HepG2 (cell line): ENCODE measurements at regions not wholly inside any gene's neighbourhood (a gene's known extent, or its start where the extent isn't known, plus 50 kb on each side); places are given as distances from the start of the nearest gene placed in this dataset.

ENCODE experiments used
- ATAC-seq: fragments of 200-7000 bp; cut with Tn5 transposase; 3 replicates; pipeline ENCODE4 v1.9.1; 2020; ENCODE audit warnings: mild to moderate bottlenecking, moderate library complexity
- BruUV-seq: library from RNA; stranded (reverse); fragments of 400-500 nt; replicated peaks from 2 replicates; lab custom pipeline; 2021; lab: Mats Ljungman, UMichigan
- CTCF ChIA-PET: fragments of 300-600 bp; formaldehyde crosslinking; extraction: SDS; loops from one replicate; lab custom pipeline; 2021; ENCODE audit warnings: low total read pairs, inconsistent platforms, low intra/inter-chr PET ratio; lab: Yijun Ruan, JAX
- POLR2A ChIA-PET: fragments of 350-600 bp; sonication (Branson Sonifier 250); formaldehyde crosslinking; loops from one replicate; lab custom pipeline; 2020; ENCODE audit warnings: antibody characterized with exemption, inconsistent platforms; lab: Yijun Ruan, JAX
- DNase-seq: peaks from one replicate; pipeline ENCODE4 v3.0.0-alpha.2; 2015; ENCODE audit warnings: low spot score
- FAIRE-seq: peaks from 3 replicates; lab custom pipeline; 2011; peaks lifted over from hg19 to GRCh38; lab: Jason Lieb, UNC
- H2AFZ ChIP-seq: one replicate; pipeline ENCODE4 v1.6.1; 2011; ENCODE audit warnings: low read length, inconsistent platforms
- H3K27ac ChIP-seq: fragments of 300-600 bp; 3 replicates; pipeline ENCODE4 v1.8.0; 2011; ENCODE audit warnings: mixed run types, mild to moderate bottlenecking, mixed read lengths, low read length, inconsistent platforms; ENCODE audit not compliant: insufficient read depth; ENCODE audit errors: extremely low read length
- H3K27me3 ChIP-seq, 2 experiments: fragments of 200-600 bp in 1 of 2; 2 replicates in 1 of 2; 3 replicates in 1 of 2; pipeline versions ENCODE4 v1.6.0 to v1.8.0; 2011; ENCODE audit warnings: low read length in 2 of 2, mild to moderate bottlenecking in 2 of 2, moderate library complexity in 2 of 2, inconsistent platforms in 1 of 2; ENCODE audit not compliant: insufficient read depth in 2 of 2, control insufficient read depth in 1 of 2
- H3K36me3 ChIP-seq, 2 experiments: fragments of 200-600 bp in 1 of 2; replicated peaks in 1 of 2; 2 replicates in 1 of 2; 3 replicates in 1 of 2; pipeline versions ENCODE4 v1.5.1 to v1.8.0; 2011; ENCODE audit warnings: low read length in 2 of 2, inconsistent platforms in 1 of 2; ENCODE audit not compliant: insufficient read depth in 2 of 2, control insufficient read depth in 1 of 2
- H3K4me1 ChIP-seq: 2 replicates; pipeline ENCODE4 v1.5.1; 2012; ENCODE audit warnings: low read length, inconsistent platforms; ENCODE audit not compliant: insufficient read depth
- H3K4me2 ChIP-seq: 2 replicates; pipeline ENCODE4 v1.6.0; 2011; ENCODE audit warnings: low read depth, low read length, inconsistent platforms
- H3K4me3 ChIP-seq, 3 experiments: fragments of 200-600 bp in 1 of 3; sonication (generic), shearing (Covaris generic) in 1 of 3; replicated peaks in 1 of 3; 2 replicates each; pipeline ENCODE4 v1.5.1; 2011 to 2016; ENCODE audit warnings: low read length in 3 of 3, inconsistent platforms in 2 of 3, low read depth in 2 of 3, mild to moderate bottlenecking in 2 of 3, control low read depth in 1 of 3, mixed read lengths in 1 of 3; ENCODE audit not compliant: insufficient read depth in 1 of 3
- H3K79me2 ChIP-seq: one replicate; pipeline ENCODE4 v1.6.1; 2011; ENCODE audit warnings: low read length, inconsistent platforms; ENCODE audit not compliant: insufficient read depth
- H3K9ac ChIP-seq: 2 replicates; pipeline ENCODE4 v1.6.0; 2011; ENCODE audit warnings: mild to moderate bottlenecking, low read depth, low read length, inconsistent platforms; ENCODE audit not compliant: insufficient read depth
- H3K9me3 ChIP-seq: 2 replicates; pipeline ENCODE4 v1.5.1; 2012; ENCODE audit warnings: mild to moderate bottlenecking, low read length
- H4K20me1 ChIP-seq: 2 replicates; pipeline ENCODE4 v1.6.0; 2011; ENCODE audit warnings: inconsistent platforms, mild to moderate bottlenecking, low read length, moderate library complexity; ENCODE audit not compliant: insufficient read depth
- DPF2 ChIP-seq: sonication (generic); formaldehyde crosslinking; IDR thresholded peaks from 2 replicates; pipeline ENCODE4 v1.4.0; 2020; ENCODE audit warnings: mild to moderate bottlenecking, low read depth, missing genetic modification reagents, borderline replicate concordance
- MBNL3 ChIP-seq: fragments of 250-450 bp; sonication (Bioruptor Pico); conservative IDR thresholded peaks from 2 replicates; pipeline ENCODE4 v1.8.0; 2022; ENCODE audit warnings: mild to moderate bottlenecking, inconsistent platforms
- MED8 ChIP-seq: sonication (generic); formaldehyde crosslinking; IDR thresholded peaks from 2 replicates; pipeline ENCODE4 v1.8.1; 2023; ENCODE audit warnings: mild to moderate bottlenecking, missing genetic modification reagents; ENCODE audit not compliant: insufficient replicate concordance
- ZNF768 ChIP-seq: sonication (generic); formaldehyde crosslinking; IDR thresholded peaks from 2 replicates; pipeline ENCODE4 v1.4.0; 2020; ENCODE audit warnings: missing genetic modification reagents
- WGBS: methylation state at CpG from one replicate; pipeline ENCODE4 v1.1.6; 2017; ENCODE audit warnings: low lambda C conversion rate; 5-methylcytosine and 5-hydroxymethylcytosine counted together
- in situ Hi-C: cut with HindIII; loops from 2 replicates; pipeline ENCODE4 v1.10.0; 2017; ENCODE audit warnings: low pct_unique_long_range_greater_than_20kb; ENCODE audit not compliant: extremely low pct_ligation_motif_present
- intact Hi-C: fragments of 100-400 bp; cut with micrococcal nuclease; formaldehyde crosslinking; loops from one replicate; pipeline ENCODE4 v1.10.0; 2022; ENCODE audit not compliant: unreplicated experiment
- TF ChIP-seq, protein P1 (sequence below): sonication (generic); formaldehyde crosslinking; IDR thresholded peaks from 2 replicates; pipeline ENCODE4 v1.4.0; 2020; ENCODE audit warnings: missing genetic modification reagents
- TF ChIP-seq, protein P2 (sequence below): fragments of 450-650 bp; IDR thresholded peaks from 2 replicates; pipeline ENCODE4 v1.6.1; 2016
- TF ChIP-seq, protein P3 (sequence below): sonication (generic); formaldehyde crosslinking; conservative IDR thresholded peaks from 2 replicates; pipeline ENCODE4 v1.4.0; 2020; ENCODE audit warnings: missing genetic modification reagents
- TF ChIP-seq, protein P4 (sequence below): sonication (generic); formaldehyde crosslinking; conservative IDR thresholded peaks from 2 replicates; pipeline ENCODE4 v1.5.0; 2020; ENCODE audit warnings: missing genetic modification reagents

DNA sequence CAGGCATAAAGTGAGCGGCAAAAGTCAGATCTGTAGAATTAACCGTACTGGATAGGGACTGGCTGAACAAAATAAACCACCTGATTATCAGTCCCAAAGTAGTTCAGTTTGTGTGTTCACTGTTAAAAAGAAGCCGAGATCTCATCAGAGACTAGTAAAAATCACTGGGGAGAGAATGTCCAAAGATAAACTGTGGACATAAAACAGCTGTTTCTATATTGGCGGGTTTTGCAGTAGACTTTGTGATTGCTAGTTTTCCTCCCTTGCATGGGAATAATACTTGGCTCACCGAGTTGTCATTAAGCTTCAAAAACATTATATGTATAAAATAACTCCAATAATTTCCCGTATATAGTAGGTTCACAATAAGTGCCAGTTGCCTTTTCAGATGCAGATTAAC lies 114.2 kb upstream of the ID4 start:
- no peak for DNase-seq
- no peaks in the 10 kb centered on the region for H3K9me3 ChIP-seq
- TF ChIP-seq ZNF768 (CRISPR knock-in tag) (no peak), MED8 (CRISPR knock-in tag) (no peak), DPF2 (CRISPR knock-in tag) (no peak), MBNL3 (no peak)
- TF ChIP-seq, protein P1, sequence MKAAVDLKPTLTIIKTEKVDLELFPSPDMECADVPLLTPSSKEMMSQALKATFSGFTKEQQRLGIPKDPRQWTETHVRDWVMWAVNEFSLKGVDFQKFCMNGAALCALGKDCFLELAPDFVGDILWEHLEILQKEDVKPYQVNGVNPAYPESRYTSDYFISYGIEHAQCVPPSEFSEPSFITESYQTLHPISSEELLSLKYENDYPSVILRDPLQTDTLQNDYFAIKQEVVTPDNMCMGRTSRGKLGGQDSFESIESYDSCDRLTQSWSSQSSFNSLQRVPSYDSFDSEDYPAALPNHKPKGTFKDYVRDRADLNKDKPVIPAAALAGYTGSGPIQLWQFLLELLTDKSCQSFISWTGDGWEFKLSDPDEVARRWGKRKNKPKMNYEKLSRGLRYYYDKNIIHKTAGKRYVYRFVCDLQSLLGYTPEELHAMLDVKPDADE = no peak
- TF ChIP-seq, protein P2, sequence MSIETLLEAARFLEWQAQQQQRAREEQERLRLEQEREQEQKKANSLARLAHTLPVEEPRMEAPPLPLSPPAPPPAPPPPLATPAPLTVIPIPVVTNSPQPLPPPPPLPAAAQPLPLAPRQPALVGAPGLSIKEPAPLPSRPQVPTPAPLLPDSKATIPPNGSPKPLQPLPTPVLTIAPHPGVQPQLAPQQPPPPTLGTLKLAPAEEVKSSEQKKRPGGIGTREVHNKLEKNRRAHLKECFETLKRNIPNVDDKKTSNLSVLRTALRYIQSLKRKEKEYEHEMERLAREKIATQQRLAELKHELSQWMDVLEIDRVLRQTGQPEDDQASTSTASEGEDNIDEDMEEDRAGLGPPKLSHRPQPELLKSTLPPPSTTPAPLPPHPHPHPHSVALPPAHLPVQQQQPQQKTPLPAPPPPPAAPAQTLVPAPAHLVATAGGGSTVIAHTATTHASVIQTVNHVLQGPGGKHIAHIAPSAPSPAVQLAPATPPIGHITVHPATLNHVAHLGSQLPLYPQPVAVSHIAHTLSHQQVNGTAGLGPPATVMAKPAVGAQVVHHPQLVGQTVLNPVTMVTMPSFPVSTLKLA = no peak
- TF ChIP-seq, protein P3, sequence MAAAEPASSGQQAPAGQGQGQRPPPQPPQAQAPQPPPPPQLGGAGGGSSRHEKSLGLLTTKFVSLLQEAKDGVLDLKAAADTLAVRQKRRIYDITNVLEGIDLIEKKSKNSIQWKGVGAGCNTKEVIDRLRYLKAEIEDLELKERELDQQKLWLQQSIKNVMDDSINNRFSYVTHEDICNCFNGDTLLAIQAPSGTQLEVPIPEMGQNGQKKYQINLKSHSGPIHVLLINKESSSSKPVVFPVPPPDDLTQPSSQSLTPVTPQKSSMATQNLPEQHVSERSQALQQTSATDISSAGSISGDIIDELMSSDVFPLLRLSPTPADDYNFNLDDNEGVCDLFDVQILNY = no peak
- TF ChIP-seq, protein P4, sequence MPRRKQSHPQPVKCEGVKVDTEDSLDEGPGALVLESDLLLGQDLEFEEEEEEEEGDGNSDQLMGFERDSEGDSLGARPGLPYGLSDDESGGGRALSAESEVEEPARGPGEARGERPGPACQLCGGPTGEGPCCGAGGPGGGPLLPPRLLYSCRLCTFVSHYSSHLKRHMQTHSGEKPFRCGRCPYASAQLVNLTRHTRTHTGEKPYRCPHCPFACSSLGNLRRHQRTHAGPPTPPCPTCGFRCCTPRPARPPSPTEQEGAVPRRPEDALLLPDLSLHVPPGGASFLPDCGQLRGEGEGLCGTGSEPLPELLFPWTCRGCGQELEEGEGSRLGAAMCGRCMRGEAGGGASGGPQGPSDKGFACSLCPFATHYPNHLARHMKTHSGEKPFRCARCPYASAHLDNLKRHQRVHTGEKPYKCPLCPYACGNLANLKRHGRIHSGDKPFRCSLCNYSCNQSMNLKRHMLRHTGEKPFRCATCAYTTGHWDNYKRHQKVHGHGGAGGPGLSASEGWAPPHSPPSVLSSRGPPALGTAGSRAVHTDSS (CRISPR knock-in tag) = no peak
- H2AFZ ChIP-seq = no peak overlapping the region
- WGBS = 20% methylated on average over 6 of the region's 6 CpGs
- H3K27me3 ChIP-seq = peaks cover 0 to 15% of the 10 kb centered on the region in 2 experiments; a peak in 2 of 5 replicates
- no peak overlapping the region for H3K27ac ChIP-seq
- no peak overlapping the region for H3K4me2 ChIP-seq
- H4K20me1 ChIP-seq = no peaks in the 10 kb centered on the region
- POLR2A ChIA-PET = no interaction called here
- CTCF ChIA-PET = no interaction called here
- no peak for ATAC-seq
- BruUV-seq = no TSS peak
- H3K36me3 ChIP-seq = no peaks in the 10 kb centered on the region
- H3K4me3 ChIP-seq = no peak overlapping the region
- in situ Hi-C loops = no loop called here
- FAIRE-seq = no peak
- intact Hi-C loops = no loop called here
- H3K79me2 ChIP-seq = no peaks in the 10 kb centered on the region
- H3K9ac ChIP-seq = no peak overlapping the region
- no peaks in the 10 kb centered on the region for H3K4me1 ChIP-seq
